Lower leg skin (tissue), 3 donors: ENCODE measurements at regions not wholly inside any gene's neighbourhood (a gene's known extent, or its start where the extent isn't known, plus 50 kb on each side); places are given as distances from the start of the nearest gene placed in this dataset.

Experiments
- POLR2A ChIP-seq, 2 donors: fragments of 450-650 bp; IDR thresholded peaks; one replicate each; pipeline ENCODE4 v1.6.1; 2016 to 2017; ENCODE audit warnings: antibody characterized with exemption in 2 of 2, mild to moderate bottlenecking in 1 of 2, moderate library complexity in 1 of 2
- TF ChIP-seq, protein P1 (sequence below), 3 donors: fragments of 450-650 bp; IDR thresholded peaks; one replicate each; pipeline ENCODE4 v1.5.1; 2016; ENCODE audit warnings: antibody characterized with exemption in 3 of 3, mild to moderate bottlenecking in 3 of 3, moderate library complexity in 2 of 3

DNA sequence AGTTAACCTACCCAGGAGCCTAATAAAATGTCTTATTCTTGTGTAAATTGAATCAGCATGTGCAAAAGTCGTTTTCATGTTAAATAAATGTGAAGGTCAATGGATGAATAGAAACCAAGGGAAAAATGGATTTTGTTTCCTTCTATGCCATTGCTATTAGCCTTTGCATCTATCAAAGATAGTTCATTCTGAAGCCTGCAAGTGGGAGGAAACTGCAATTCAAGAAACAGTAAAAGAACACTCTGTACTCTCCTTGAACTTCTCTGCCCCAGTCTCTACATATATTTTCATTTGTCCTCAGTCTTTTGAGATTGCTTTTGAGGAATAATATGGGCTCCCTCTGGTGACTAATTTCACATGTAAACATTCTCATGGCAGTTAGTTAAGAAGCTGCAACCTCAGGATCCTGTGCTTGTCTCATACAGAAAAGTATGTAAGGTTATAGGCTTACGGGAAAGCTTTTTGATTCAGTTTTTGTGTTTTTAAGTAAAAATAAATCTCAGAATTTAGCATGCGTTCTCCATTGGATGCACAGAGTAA is 1590.0 kb upstream of the LRRTM1 start:
- TF ChIP-seq, protein P1, sequence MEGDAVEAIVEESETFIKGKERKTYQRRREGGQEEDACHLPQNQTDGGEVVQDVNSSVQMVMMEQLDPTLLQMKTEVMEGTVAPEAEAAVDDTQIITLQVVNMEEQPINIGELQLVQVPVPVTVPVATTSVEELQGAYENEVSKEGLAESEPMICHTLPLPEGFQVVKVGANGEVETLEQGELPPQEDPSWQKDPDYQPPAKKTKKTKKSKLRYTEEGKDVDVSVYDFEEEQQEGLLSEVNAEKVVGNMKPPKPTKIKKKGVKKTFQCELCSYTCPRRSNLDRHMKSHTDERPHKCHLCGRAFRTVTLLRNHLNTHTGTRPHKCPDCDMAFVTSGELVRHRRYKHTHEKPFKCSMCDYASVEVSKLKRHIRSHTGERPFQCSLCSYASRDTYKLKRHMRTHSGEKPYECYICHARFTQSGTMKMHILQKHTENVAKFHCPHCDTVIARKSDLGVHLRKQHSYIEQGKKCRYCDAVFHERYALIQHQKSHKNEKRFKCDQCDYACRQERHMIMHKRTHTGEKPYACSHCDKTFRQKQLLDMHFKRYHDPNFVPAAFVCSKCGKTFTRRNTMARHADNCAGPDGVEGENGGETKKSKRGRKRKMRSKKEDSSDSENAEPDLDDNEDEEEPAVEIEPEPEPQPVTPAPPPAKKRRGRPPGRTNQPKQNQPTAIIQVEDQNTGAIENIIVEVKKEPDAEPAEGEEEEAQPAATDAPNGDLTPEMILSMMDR (IDR thresholded peaks at IDR 0.05) = no peak
- TF ChIP-seq POLR2A (IDR thresholded peaks at IDR 0.05) = no peak
